DOHH2 (cell line): ENCODE measurements at regions not wholly inside any gene's neighbourhood (a gene's known extent, or its start where the extent isn't known, plus 50 kb on each side); places are given as distances from the start of the nearest gene placed in this dataset.

Experiments used
- H3F3A ChIP-seq: fragments of 200-600 bp; sonication (generic), shearing (Covaris generic); 2 replicates; pipeline ENCODE4 v1.6.0; 2016; ENCODE audit warnings: antibody characterized with exemption, mild to moderate bottlenecking; ENCODE audit not compliant: control insufficient read depth, insufficient read depth
- H3K27ac ChIP-seq: fragments of 200-600 bp; sonication (generic); 2 replicates; pipeline ENCODE4 v1.5.1; 2014; ENCODE audit warnings: low read depth, mild to moderate bottlenecking, low read length, moderate library complexity
- H3K27me3 ChIP-seq: fragments of 200-600 bp; sonication (generic); 2 replicates; pipeline ENCODE4 v1.6.1; 2014; ENCODE audit warnings: mild to moderate bottlenecking, low read length, mixed read lengths; ENCODE audit not compliant: control insufficient read depth
- H3K36me3 ChIP-seq: fragments of 200-600 bp; sonication (generic); 2 replicates; pipeline ENCODE4 v1.6.1; 2014; ENCODE audit warnings: mild to moderate bottlenecking, low read length, moderate library complexity, mixed read lengths; ENCODE audit not compliant: control insufficient read depth
- H3K4me1 ChIP-seq: fragments of 200-600 bp; sonication (generic); 2 replicates; pipeline ENCODE4 v1.6.1; 2014; ENCODE audit warnings: mild to moderate bottlenecking, low read length, mixed read lengths; ENCODE audit not compliant: control insufficient read depth
- H3K4me2 ChIP-seq: fragments of 200-600 bp; sonication (generic); 2 replicates; pipeline ENCODE4 v1.6.0; 2014; ENCODE audit warnings: mild to moderate bottlenecking, low read length, moderate library complexity
- H3K4me3 ChIP-seq: fragments of 200-600 bp; sonication (generic); 2 replicates; pipeline ENCODE4 v1.5.1; 2014; ENCODE audit warnings: mild to moderate bottlenecking, low read length, mixed read lengths
- H3K79me2 ChIP-seq: fragments of 200-600 bp; sonication (generic); 2 replicates; pipeline ENCODE4 v1.6.1; 2014; ENCODE audit warnings: mild to moderate bottlenecking, low read length, mixed read lengths; ENCODE audit not compliant: control insufficient read depth
- H3K9me2 ChIP-seq: fragments of 200-600 bp; sonication (generic); replicated peaks from 2 replicates; pipeline ENCODE4 v1.6.1; 2014; ENCODE audit warnings: mild to moderate bottlenecking, low read length, mixed read lengths; ENCODE audit not compliant: control insufficient read depth
- H3K9me3 ChIP-seq: fragments of 200-600 bp; sonication (generic); 2 replicates; pipeline ENCODE4 v1.6.1; 2014; ENCODE audit warnings: antibody characterized with exemption, low read length, mixed read lengths; ENCODE audit not compliant: control insufficient read depth, insufficient read depth
- H4K20me1 ChIP-seq: fragments of 200-600 bp; sonication (generic); 2 replicates; pipeline ENCODE4 v1.6.0; 2014; ENCODE audit warnings: low read depth, mild to moderate bottlenecking, antibody characterized with exemption, low read length, moderate library complexity; ENCODE audit not compliant: control insufficient read depth, insufficient read depth
- EZH2phosphoT487 ChIP-seq: fragments of 200-600 bp; sonication (generic); IDR thresholded peaks from 2 replicates; pipeline ENCODE4 v1.6.1; 2017; ENCODE audit warnings: borderline replicate concordance, mild to moderate bottlenecking, antibody characterized with exemption, low read length, moderate library complexity, mixed read lengths
- TF ChIP-seq, protein P1 (sequence below): fragments of 200-600 bp; sonication (generic); IDR thresholded peaks from one replicate; pipeline ENCODE4 v1.5.1; 2014; ENCODE audit warnings: antibody characterized with exemption, mild to moderate bottlenecking, low read depth, low read length; ENCODE audit not compliant: poor library complexity, severe bottlenecking

DNA sequence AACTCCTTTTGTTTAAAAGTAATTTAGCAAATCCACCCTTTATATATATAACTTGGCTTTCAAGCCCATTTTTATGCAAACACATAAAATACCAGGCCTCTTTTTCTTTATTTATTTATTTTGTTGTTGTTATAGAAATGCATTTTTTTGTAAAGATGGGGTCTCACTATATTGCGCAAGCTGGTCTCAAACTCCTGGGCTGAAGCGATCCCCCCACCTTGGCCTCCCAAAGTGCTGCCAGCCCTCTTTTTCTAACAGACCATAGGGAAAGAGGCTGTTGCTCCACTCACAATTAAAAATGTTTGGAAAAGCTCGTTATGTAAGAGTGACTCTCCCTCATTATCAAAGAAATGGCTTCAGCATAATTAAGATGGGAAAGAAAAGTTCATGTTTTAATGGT, 440.9 kb downstream of the HACE1 start:
- Histone ChIP-seq H3F3A (no peaks in the 10 kb centered on the region), H4K20me1 (no peaks in the 10 kb centered on the region), H3K27ac (no peak overlapping the region), H3K4me3 (no peak overlapping the region), H3K79me2 (no peaks in the 10 kb centered on the region), H3K9me2 (no peaks in the 10 kb centered on the region), H3K36me3 (no peaks in the 10 kb centered on the region), H3K9me3 (no peaks in the 10 kb centered on the region), H3K27me3 (no peaks in the 10 kb centered on the region), H3K4me2 (no peak overlapping the region), H3K4me1 (no peaks in the 10 kb centered on the region)
- TF ChIP-seq, protein P1, sequence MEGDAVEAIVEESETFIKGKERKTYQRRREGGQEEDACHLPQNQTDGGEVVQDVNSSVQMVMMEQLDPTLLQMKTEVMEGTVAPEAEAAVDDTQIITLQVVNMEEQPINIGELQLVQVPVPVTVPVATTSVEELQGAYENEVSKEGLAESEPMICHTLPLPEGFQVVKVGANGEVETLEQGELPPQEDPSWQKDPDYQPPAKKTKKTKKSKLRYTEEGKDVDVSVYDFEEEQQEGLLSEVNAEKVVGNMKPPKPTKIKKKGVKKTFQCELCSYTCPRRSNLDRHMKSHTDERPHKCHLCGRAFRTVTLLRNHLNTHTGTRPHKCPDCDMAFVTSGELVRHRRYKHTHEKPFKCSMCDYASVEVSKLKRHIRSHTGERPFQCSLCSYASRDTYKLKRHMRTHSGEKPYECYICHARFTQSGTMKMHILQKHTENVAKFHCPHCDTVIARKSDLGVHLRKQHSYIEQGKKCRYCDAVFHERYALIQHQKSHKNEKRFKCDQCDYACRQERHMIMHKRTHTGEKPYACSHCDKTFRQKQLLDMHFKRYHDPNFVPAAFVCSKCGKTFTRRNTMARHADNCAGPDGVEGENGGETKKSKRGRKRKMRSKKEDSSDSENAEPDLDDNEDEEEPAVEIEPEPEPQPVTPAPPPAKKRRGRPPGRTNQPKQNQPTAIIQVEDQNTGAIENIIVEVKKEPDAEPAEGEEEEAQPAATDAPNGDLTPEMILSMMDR = no peak
- no peak for TF ChIP-seq EZH2phosphoT487

GRCh38 chr6:104418125-104418524, 441.6 kb downstream of the HACE1 start:
- no peaks in the 10 kb centered on the region for H3K9me2 ChIP-seq
- no peak overlapping the region for H3K4me3 ChIP-seq
- H3K79me2 ChIP-seq = no peaks in the 10 kb centered on the region
- H3K27ac ChIP-seq = no peak overlapping the region
- no peaks in the 10 kb centered on the region for H3K9me3 ChIP-seq
- no peaks in the 10 kb centered on the region for H3K4me1 ChIP-seq
- no peaks in the 10 kb centered on the region for H3K36me3 ChIP-seq
- H3K4me2 ChIP-seq = no peak overlapping the region
- H3K27me3 ChIP-seq = no peaks in the 10 kb centered on the region
- no peaks in the 10 kb centered on the region for H4K20me1 ChIP-seq
- TF ChIP-seq, protein P1 = no peak
- TF ChIP-seq EZH2phosphoT487 = no peak
- no peaks in the 10 kb centered on the region for H3F3A ChIP-seq

- Histone ChIP-seq H3K79me2 (no peaks in the 10 kb centered on the region), H3K4me3 (no peak overlapping the region), H4K20me1 (no peaks in the 10 kb centered on the region), H3K36me3 (no peaks in the 10 kb centered on the region), H3K4me2 (no peak overlapping the region), H3K9me2 (no peaks in the 10 kb centered on the region), H3K4me1 (no peaks in the 10 kb centered on the region), H3K27me3 (no peaks in the 10 kb centered on the region), H3K9me3 (no peaks in the 10 kb centered on the region), H3F3A (no peaks in the 10 kb centered on the region), H3K27ac (no peak overlapping the region)
- no peak for TF ChIP-seq EZH2phosphoT487
- TF ChIP-seq, protein P1 = no peak
Measured at GRCh38 chr6:104414723-104415122, 445.0 kb downstream of the HACE1 start.

- Histone ChIP-seq H3K27ac (no peak overlapping the region), H4K20me1 (no peaks in the 10 kb centered on the region), H3F3A (no peaks in the 10 kb centered on the region), H3K4me1 (no peaks in the 10 kb centered on the region), H3K79me2 (no peaks in the 10 kb centered on the region), H3K4me2 (no peak overlapping the region), H3K4me3 (no peak overlapping the region), H3K9me3 (no peaks in the 10 kb centered on the region), H3K9me2 (no peaks in the 10 kb centered on the region), H3K36me3 (no peaks in the 10 kb centered on the region), H3K27me3 (no peaks in the 10 kb centered on the region)
- TF ChIP-seq EZH2phosphoT487 = no peak
- TF ChIP-seq, protein P1 = no peak
Measured at GRCh38 chr6:104413767-104414166, 446.0 kb downstream of the HACE1 start.
